ENCODE measurements at regions not wholly inside any gene's neighbourhood (a gene's known extent, or its start where the extent isn't known, plus 50 kb on each side); places are given as distances from the start of the nearest gene placed in this dataset.

DNA sequence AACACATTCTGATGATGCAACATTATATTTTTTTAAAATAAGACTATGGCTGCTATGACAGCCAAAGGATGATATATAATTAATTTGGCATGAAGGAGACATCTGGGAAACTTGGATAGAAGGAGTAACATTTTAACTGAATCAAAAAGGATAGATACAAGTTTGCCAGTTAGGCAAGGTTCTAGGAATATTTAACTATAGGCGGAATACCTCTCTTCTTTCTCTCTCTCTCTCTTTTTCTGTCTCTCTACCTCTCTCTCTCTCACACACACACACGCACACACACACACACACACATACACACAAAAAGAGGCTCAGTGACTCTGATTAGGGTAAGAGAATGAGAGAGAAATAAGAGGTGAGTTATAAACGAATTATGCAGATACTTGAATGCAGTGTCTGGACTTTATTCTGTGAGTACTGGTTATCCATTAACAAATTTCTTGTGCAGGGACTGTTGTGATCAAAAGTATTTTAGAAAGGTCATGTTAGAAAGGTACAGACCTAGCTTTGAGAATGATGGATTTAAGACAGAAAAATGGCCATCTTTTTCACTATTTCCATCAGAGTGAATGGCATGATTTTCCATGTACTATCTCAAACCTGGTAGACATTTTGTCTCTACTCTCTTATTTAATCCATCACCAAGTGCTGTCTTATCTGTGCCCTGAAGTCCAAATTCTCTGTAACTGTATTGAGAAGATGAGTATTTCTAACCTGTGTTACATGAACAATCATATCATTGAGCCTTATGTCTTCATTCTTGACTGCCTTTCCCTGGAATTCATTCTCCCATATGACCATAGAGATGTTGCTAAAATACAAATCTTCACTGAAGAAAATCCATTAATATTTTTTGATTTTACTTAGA lies 1106.9 kb upstream of the ADGRL4 start:
- no peaks in the 10 kb centered on the region for H3K36me3 ChIP-seq (replicated peaks in 1 of 2; ENCODE audit: control insufficient read depth in 1 of 2, insufficient read depth in 2 of 2, low read length in 2 of 2)
- H3K9me3 ChIP-seq (replicated peaks in 1 of 2; ENCODE audit: control insufficient read depth in 1 of 2, insufficient read depth in 1 of 2, low read length in 2 of 2): peaks cover 20 to 37% of the 10 kb centered on the region in 2 donors
- H3K9me3 Mint-ChIP-seq: peaks cover 5 to 32% (median 13%) of the 10 kb centered on the region in 7 donors
- no peak overlapping the region for H3K27ac ChIP-seq (ENCODE audit: low read depth in 1 of 2, low read length in 2 of 2)
- H3K36me3 Mint-ChIP-seq: no peaks in the 10 kb centered on the region
- H3K27me3 Mint-ChIP-seq (ENCODE audit: low read depth in 3 of 3): no peaks in the 10 kb centered on the region
- no peak overlapping the region for H3K4me2 ChIP-seq (replicated peaks; ENCODE audit: extremely low read depth, low read length, poor library complexity, severe bottlenecking)
- H3K4me1 Mint-ChIP-seq: no peaks in the 10 kb centered on the region
- no peak for DNase-seq
- no peaks in the 10 kb centered on the region for H4K20me1 ChIP-seq (ENCODE audit: insufficient read depth, low read length)
- no peak overlapping the region for H3K9ac ChIP-seq (ENCODE audit: insufficient read depth, low read length, poor library complexity, severe bottlenecking)
- no peak overlapping the region for H3K27ac Mint-ChIP-seq
- no peak overlapping the region for H3K4me3 Mint-ChIP-seq
- TF ChIP-seq, protein P1, sequence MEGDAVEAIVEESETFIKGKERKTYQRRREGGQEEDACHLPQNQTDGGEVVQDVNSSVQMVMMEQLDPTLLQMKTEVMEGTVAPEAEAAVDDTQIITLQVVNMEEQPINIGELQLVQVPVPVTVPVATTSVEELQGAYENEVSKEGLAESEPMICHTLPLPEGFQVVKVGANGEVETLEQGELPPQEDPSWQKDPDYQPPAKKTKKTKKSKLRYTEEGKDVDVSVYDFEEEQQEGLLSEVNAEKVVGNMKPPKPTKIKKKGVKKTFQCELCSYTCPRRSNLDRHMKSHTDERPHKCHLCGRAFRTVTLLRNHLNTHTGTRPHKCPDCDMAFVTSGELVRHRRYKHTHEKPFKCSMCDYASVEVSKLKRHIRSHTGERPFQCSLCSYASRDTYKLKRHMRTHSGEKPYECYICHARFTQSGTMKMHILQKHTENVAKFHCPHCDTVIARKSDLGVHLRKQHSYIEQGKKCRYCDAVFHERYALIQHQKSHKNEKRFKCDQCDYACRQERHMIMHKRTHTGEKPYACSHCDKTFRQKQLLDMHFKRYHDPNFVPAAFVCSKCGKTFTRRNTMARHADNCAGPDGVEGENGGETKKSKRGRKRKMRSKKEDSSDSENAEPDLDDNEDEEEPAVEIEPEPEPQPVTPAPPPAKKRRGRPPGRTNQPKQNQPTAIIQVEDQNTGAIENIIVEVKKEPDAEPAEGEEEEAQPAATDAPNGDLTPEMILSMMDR (IDR thresholded peaks at IDR 0.05): no peak
- no CpG with 5 or more reads among the region's 3 CpGs for WGBS (ENCODE audit: insufficient coverage)
- no peaks in the 10 kb centered on the region for H3K4me1 ChIP-seq (ENCODE audit: control insufficient read depth in 1 of 2, insufficient read depth in 2 of 2, low read length in 2 of 2)
- intact Hi-C loops (cut with micrococcal nuclease): no loop called here
- no peaks in the 10 kb centered on the region for H3K79me2 ChIP-seq (ENCODE audit: insufficient read depth, low read length)
- no peak overlapping the region for H2AFZ ChIP-seq (ENCODE audit: insufficient read depth, low read depth, low read length, poor library complexity, severe bottlenecking)
- H3K27me3 ChIP-seq (ENCODE audit: control insufficient read depth in 2 of 2, insufficient read depth in 2 of 2, low read length in 2 of 2): no peaks in the 10 kb centered on the region
- no peak overlapping the region for H3K4me3 ChIP-seq (replicated peaks in 1 of 3; ENCODE audit: low read depth in 2 of 3, low read length in 3 of 3)

- H3K27ac Mint-ChIP-seq: no peak overlapping the region
- no peaks in the 10 kb centered on the region for H3K27me3 Mint-ChIP-seq (ENCODE audit: low read depth in 3 of 3)
- H3K27me3 ChIP-seq (ENCODE audit: control insufficient read depth in 2 of 2, insufficient read depth in 2 of 2, low read length in 2 of 2): no peaks in the 10 kb centered on the region
- H3K4me1 Mint-ChIP-seq: no peaks in the 10 kb centered on the region
- H3K27ac ChIP-seq (ENCODE audit: low read depth in 1 of 2, low read length in 2 of 2): no peak overlapping the region
- H3K36me3 Mint-ChIP-seq: no peaks in the 10 kb centered on the region
- no peaks in the 10 kb centered on the region for H4K20me1 ChIP-seq (ENCODE audit: insufficient read depth, low read length)
- 100% methylated on average over 1 of the region's 2 CpGs for WGBS (ENCODE audit: insufficient coverage)
- no peaks in the 10 kb centered on the region for H3K79me2 ChIP-seq (ENCODE audit: insufficient read depth, low read length)
- no peak overlapping the region for H3K4me3 Mint-ChIP-seq
- no peak for DNase-seq
- no peak overlapping the region for H3K4me3 ChIP-seq (replicated peaks in 1 of 3; ENCODE audit: low read depth in 2 of 3, low read length in 3 of 3)
- intact Hi-C loops (cut with micrococcal nuclease): no loop called here
- no peak overlapping the region for H3K9ac ChIP-seq (ENCODE audit: insufficient read depth, low read length, poor library complexity, severe bottlenecking)
- no peak overlapping the region for H2AFZ ChIP-seq (ENCODE audit: insufficient read depth, low read depth, low read length, poor library complexity, severe bottlenecking)
- H3K9me3 Mint-ChIP-seq: peaks cover 0 to 19% (median 6%) of the 10 kb centered on the region in 7 donors
- H3K4me1 ChIP-seq (ENCODE audit: control insufficient read depth in 1 of 2, insufficient read depth in 2 of 2, low read length in 2 of 2): no peaks in the 10 kb centered on the region
- H3K4me2 ChIP-seq (replicated peaks; ENCODE audit: extremely low read depth, low read length, poor library complexity, severe bottlenecking): no peak overlapping the region
- TF ChIP-seq, protein P1 (IDR thresholded peaks at IDR 0.05): no peak
- no peaks in the 10 kb centered on the region for H3K36me3 ChIP-seq (replicated peaks in 1 of 2; ENCODE audit: control insufficient read depth in 1 of 2, insufficient read depth in 2 of 2, low read length in 2 of 2)
- H3K9me3 ChIP-seq (replicated peaks in 1 of 2; ENCODE audit: control insufficient read depth in 1 of 2, insufficient read depth in 1 of 2, low read length in 2 of 2): peaks cover 8% of the 10 kb centered on the region in 2 donors
Measured at GRCh38 chr1:80101159-80101558, 1094.6 kb upstream of the ADGRL4 start.
